ENCODE measurements at regions not wholly inside any gene's neighbourhood (a gene's known extent, or its start where the extent isn't known, plus 50 kb on each side); places are given as distances from the start of the nearest gene placed in this dataset.

DNA sequence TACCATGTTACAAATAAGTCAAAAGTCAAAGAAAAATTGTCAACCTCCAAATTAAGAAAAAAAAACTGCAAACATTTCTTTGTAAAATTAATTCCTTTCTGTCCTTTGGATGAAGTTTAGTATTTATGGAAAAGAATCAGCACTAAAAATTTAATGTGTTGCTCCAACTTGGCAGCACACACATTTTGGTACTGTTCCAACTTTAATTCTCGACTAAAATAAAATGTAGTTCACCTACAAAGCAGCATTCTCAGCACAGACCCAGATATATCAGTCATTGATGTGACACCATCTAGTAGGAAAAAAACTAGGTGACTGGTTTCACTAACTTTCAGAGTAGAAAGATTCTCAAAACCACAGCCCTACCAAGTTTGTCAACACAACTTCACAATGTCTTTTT lies 131.7 kb upstream of the ROBO2 start:
- TF ChIP-seq, protein P1, sequence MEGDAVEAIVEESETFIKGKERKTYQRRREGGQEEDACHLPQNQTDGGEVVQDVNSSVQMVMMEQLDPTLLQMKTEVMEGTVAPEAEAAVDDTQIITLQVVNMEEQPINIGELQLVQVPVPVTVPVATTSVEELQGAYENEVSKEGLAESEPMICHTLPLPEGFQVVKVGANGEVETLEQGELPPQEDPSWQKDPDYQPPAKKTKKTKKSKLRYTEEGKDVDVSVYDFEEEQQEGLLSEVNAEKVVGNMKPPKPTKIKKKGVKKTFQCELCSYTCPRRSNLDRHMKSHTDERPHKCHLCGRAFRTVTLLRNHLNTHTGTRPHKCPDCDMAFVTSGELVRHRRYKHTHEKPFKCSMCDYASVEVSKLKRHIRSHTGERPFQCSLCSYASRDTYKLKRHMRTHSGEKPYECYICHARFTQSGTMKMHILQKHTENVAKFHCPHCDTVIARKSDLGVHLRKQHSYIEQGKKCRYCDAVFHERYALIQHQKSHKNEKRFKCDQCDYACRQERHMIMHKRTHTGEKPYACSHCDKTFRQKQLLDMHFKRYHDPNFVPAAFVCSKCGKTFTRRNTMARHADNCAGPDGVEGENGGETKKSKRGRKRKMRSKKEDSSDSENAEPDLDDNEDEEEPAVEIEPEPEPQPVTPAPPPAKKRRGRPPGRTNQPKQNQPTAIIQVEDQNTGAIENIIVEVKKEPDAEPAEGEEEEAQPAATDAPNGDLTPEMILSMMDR (IDR thresholded peaks at IDR 0.05), result no peak
- TF ChIP-seq POLR2A (IDR thresholded peaks at IDR 0.05), result no peak

Data from breast epithelium (tissue), 3 donors.